A673 (cell line): ENCODE measurements at regions not wholly inside any gene's neighbourhood (a gene's known extent, or its start where the extent isn't known, plus 50 kb on each side); places are given as distances from the start of the nearest gene placed in this dataset.

Experiments used
- CTCF ChIP-seq: fragments of 300-800, 200-600 bp; sonication (generic); conservative IDR thresholded peaks from 2 replicates; pipeline ENCODE4 v1.5.1; 2017; ENCODE audit warnings: low read depth, mild to moderate bottlenecking, antibody characterized with exemption, low read length, moderate library complexity, mixed read lengths
- EZH2 ChIP-seq: fragments of 200-600 bp; sonication (generic); IDR thresholded peaks from 2 replicates; pipeline ENCODE4 v1.6.1; 2017; ENCODE audit warnings: borderline replicate concordance, low read depth, mild to moderate bottlenecking, mixed read lengths, antibody characterized with exemption, low read length; ENCODE audit not compliant: poor library complexity, severe bottlenecking

GRCh38 chr4:13940921-13941320, 313.4 kb upstream of the BOD1L1 start:
- TF ChIP-seq CTCF (no peak), EZH2 (no peak)
